Nephron progenitor cell (in vitro differentiated cells): ENCODE measurements at regions not wholly inside any gene's neighbourhood (a gene's known extent, or its start where the extent isn't known, plus 50 kb on each side); places are given as distances from the start of the nearest gene placed in this dataset.

Experiments used
- DNase-seq: peaks from one replicate; pipeline ENCODE4 v3.0.0; 2021
- H3K27ac Mint-ChIP-seq: 2 replicates; pipeline ENCODE4 v1.8.0; 2021; ENCODE audit warnings: mild to moderate bottlenecking, moderate library complexity, mixed read lengths
- H3K27me3 Mint-ChIP-seq: 2 replicates; pipeline ENCODE4 v1.8.0; 2021; ENCODE audit warnings: mild to moderate bottlenecking, low read depth, mixed read lengths; ENCODE audit not compliant: poor library complexity
- H3K36me3 Mint-ChIP-seq: 2 replicates; pipeline ENCODE4 v1.8.0; 2021; ENCODE audit warnings: low read depth, mixed read lengths
- H3K4me1 Mint-ChIP-seq: 2 replicates; pipeline ENCODE4 v1.8.0; 2021; ENCODE audit warnings: mixed read lengths
- H3K4me3 Mint-ChIP-seq: 2 replicates; pipeline ENCODE4 v1.8.0; 2021; ENCODE audit warnings: mild to moderate bottlenecking, moderate library complexity, mixed read lengths
- H3K9me3 Mint-ChIP-seq: 2 replicates; pipeline ENCODE4 v1.8.0; 2021; ENCODE audit warnings: mild to moderate bottlenecking, moderate library complexity, mixed read lengths
- TF ChIP-seq, protein P1 (sequence below): fragments of 200-600 bp; sonication (generic); IDR thresholded peaks from 2 replicates; pipeline ENCODE4 v1.5.0; 2021; ENCODE audit warnings: antibody characterized with exemption

DNA sequence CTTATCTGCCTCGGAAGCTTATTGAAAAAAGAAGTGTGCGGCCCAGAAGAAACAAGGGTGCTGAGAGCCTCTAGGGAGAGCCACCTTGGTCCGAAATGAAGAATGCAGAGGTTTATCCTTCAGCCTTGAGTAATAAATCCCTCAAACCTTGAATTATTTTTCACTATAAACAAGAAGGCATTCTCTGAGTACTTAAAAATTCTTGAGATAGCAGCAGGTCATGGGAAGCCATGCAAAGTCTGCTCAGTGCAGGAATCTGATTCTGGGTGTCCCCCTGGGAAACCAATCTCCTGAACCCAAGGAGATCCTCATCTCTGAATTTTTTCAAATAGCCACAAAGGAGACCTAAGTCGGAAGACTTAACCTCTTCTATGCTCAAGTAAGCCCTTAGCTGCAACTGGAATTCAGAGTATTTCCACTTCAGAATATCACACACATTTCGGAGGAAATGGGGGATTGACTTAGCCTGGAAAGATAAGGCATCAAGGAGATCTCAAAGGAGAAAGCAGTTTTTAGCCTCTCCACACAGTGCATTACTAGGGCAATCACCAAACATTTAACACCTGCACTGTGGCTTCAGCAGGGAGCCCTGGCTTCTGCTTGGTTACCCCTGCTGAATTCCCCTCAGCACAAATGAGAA lies 365.0 kb downstream of the ETS1 start:
- no peak for DNase-seq
- H3K4me3 Mint-ChIP-seq = no peak overlapping the region
- H3K9me3 Mint-ChIP-seq = peaks cover 11% of the 10 kb centered on the region
- H3K4me1 Mint-ChIP-seq = peaks cover 5% of the 10 kb centered on the region
- H3K27ac Mint-ChIP-seq = no peak overlapping the region
- H3K27me3 Mint-ChIP-seq = no peaks in the 10 kb centered on the region
- H3K36me3 Mint-ChIP-seq = no peaks in the 10 kb centered on the region
- TF ChIP-seq, protein P1, sequence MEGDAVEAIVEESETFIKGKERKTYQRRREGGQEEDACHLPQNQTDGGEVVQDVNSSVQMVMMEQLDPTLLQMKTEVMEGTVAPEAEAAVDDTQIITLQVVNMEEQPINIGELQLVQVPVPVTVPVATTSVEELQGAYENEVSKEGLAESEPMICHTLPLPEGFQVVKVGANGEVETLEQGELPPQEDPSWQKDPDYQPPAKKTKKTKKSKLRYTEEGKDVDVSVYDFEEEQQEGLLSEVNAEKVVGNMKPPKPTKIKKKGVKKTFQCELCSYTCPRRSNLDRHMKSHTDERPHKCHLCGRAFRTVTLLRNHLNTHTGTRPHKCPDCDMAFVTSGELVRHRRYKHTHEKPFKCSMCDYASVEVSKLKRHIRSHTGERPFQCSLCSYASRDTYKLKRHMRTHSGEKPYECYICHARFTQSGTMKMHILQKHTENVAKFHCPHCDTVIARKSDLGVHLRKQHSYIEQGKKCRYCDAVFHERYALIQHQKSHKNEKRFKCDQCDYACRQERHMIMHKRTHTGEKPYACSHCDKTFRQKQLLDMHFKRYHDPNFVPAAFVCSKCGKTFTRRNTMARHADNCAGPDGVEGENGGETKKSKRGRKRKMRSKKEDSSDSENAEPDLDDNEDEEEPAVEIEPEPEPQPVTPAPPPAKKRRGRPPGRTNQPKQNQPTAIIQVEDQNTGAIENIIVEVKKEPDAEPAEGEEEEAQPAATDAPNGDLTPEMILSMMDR = no peak

DNA sequence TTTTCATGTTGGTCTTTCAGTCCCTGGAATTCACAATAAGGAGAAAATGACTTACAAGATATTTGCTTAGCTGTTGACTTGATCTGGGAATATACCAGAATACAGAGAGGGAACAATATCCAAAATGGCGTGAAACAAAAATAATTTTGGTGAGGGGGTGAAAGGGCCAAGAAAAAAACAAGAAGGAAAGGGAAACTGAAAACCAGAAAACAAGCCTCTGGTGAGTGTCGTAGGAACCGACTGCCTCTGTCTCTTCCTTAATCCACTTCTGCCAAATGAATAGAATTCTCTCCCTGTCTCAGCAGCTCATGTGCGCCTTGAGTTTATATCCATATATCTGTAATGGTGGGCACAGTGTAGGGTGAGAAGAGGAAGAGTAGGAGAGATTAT lies 367.6 kb downstream of the ETS1 start:
- no peak for DNase-seq
- TF ChIP-seq, protein P1 = no peak
- H3K9me3 Mint-ChIP-seq = peaks cover 28% of the 10 kb centered on the region
- no peak overlapping the region for H3K4me3 Mint-ChIP-seq
- peaks cover 10% of the 10 kb centered on the region for H3K36me3 Mint-ChIP-seq
- H3K27me3 Mint-ChIP-seq = no peaks in the 10 kb centered on the region
- H3K4me1 Mint-ChIP-seq = no peaks in the 10 kb centered on the region
- H3K27ac Mint-ChIP-seq = no peak overlapping the region

DNA sequence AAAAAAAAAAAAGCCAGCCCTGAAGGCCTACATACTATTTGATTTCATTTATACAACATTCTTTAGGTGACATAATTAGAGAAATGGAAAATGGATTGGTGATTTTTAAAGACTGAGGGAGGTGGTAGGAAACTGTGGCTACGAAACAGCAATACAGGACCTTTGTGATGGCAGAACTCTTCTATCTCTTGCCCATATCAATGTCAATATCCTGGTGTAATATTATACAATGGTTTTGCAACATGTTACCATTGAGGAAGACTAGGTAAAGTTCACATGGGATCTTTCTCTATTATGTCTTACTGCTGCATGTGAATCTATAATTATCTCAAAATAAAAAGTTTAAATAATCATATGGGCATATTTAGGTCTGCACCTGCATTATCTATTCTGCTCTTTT lies 371.2 kb downstream of the ETS1 start:
- peaks cover 2% of the 10 kb centered on the region for H3K27me3 Mint-ChIP-seq
- TF ChIP-seq, protein P1 = no peak
- no peak overlapping the region for H3K27ac Mint-ChIP-seq
- H3K4me1 Mint-ChIP-seq = peaks cover 14% of the 10 kb centered on the region
- peaks cover 21% of the 10 kb centered on the region for H3K36me3 Mint-ChIP-seq
- H3K9me3 Mint-ChIP-seq = peaks cover 33% of the 10 kb centered on the region
- no peak overlapping the region for H3K4me3 Mint-ChIP-seq
- no peak for DNase-seq

DNA sequence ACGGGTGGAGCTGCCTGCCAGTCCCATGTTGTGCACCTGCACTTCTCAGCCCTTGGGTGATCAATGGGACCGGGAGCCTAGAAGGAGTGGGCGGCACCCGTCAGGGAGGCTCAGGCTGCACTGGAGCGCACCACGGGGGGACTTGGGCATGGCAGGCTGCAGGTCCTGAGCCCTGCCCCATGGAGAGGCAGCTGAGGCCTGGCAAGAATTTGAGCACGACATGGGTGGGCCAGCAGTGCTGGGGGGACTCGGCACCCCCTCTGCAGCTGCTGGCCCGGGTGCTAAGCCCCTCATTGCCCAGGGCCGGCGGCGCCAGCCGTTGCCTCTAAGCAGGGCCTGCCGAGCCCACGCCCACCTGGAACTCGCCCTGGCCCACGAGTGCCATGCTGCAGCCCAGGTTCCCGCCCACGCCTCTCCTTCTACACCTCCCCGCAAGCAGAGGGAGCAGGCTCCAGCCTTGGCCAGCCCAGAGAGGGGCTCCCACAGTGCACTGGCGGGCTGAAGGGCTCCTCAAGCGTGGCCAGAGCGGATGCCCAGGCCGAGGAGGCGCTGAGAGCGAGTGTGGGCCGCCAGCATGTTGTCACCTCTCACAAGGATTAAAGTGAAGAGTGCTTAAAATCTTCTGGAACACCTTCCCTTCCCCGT lies 372.0 kb downstream of the ETS1 start:
- Mint-ChIP-seq H3K4me3 (no peak overlapping the region), H3K27ac (no peak overlapping the region)

DNA sequence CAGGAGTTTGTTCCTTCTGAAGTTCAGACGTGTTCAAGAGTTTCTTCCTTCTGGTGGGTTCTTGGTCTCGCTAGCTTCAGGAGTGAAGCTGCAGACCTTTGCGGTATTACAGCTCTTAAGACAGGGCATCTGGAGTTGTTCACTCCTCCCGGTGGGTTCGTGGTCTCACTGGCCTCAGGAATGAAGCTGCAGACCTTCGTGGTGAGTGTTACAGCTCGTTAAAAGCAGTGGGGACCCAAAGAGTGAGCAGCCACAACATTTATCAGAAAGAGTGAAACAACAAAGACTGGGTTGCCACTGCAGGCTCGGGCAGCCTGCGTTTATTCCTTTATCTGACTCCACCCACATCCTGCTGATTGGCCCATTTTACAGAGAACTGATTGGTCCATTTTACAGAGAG lies 373.1 kb downstream of the ETS1 start:
- H3K4me3 Mint-ChIP-seq = no peak overlapping the region
- H3K27me3 Mint-ChIP-seq = peaks cover 2% of the 10 kb centered on the region
- no peak overlapping the region for H3K27ac Mint-ChIP-seq
- peaks cover 33% of the 10 kb centered on the region for H3K4me1 Mint-ChIP-seq
- peaks cover 21% of the 10 kb centered on the region for H3K36me3 Mint-ChIP-seq
- peaks cover 33% of the 10 kb centered on the region for H3K9me3 Mint-ChIP-seq
- no peak for DNase-seq
- TF ChIP-seq, protein P1 = no peak

More for the DNA sequence above, 372.0 kb downstream of the ETS1 start:
- H3K36me3 Mint-ChIP-seq = peaks cover 21% of the 10 kb centered on the region
- peaks cover 33% of the 10 kb centered on the region for H3K9me3 Mint-ChIP-seq
- no peak for DNase-seq
- H3K4me1 Mint-ChIP-seq = peaks cover 22% of the 10 kb centered on the region
- peaks cover 2% of the 10 kb centered on the region for H3K27me3 Mint-ChIP-seq
- TF ChIP-seq, protein P1 = no peak

DNA sequence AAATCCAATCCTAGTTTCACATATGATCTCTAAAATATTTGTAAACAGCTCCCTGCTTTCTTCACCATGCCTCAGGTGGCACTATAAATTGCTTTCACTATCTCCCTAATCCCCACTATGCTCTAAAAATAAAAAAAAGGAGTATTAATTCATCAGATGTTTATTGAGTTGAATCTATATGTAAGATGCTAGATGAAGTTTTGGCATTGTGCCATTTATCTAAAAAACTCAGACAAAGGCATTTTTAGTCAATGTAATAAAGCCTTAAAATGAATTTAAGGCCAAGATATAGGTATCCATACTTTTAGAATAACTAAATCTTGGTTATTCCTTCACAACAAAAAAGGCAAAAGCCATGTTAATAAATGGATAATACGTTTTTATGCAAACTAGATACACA lies 373.9 kb downstream of the ETS1 start:
- Mint-ChIP-seq H3K4me1 (peaks cover 39% of the 10 kb centered on the region), H3K36me3 (peaks cover 21% of the 10 kb centered on the region), H3K27me3 (peaks cover 2% of the 10 kb centered on the region), H3K4me3 (no peak overlapping the region), H3K9me3 (peaks cover 33% of the 10 kb centered on the region), H3K27ac (no peak overlapping the region)
- no peak for DNase-seq
- TF ChIP-seq, protein P1 = no peak
